Rectal smooth muscle tissue (tissue), 1 donor: ENCODE measurements at regions not wholly inside any gene's neighbourhood (a gene's known extent, or its start where the extent isn't known, plus 50 kb on each side); places are given as distances from the start of the nearest gene placed in this dataset.

Experiments used
- H3K27ac ChIP-seq: one replicate; pipeline ENCODE4 v1.7.0; 2013; ENCODE audit warnings: low read depth, low read length, inconsistent platforms
- H3K27me3 ChIP-seq: one replicate; pipeline ENCODE4 v1.7.0; 2013; ENCODE audit warnings: low read length; ENCODE audit not compliant: control insufficient read depth, insufficient read depth
- H3K36me3 ChIP-seq: one replicate; pipeline ENCODE4 v1.7.0; 2013; ENCODE audit warnings: low read length; ENCODE audit not compliant: control insufficient read depth, insufficient read depth
- H3K4me1 ChIP-seq: one replicate; pipeline ENCODE4 v1.7.0; 2013; ENCODE audit warnings: low read length; ENCODE audit not compliant: control insufficient read depth, insufficient read depth
- H3K4me3 ChIP-seq: one replicate; pipeline ENCODE4 v1.7.0; 2013; ENCODE audit warnings: low read length
- H3K9ac ChIP-seq: one replicate; pipeline ENCODE4 v1.7.0; 2013; ENCODE audit warnings: low read length

GRCh38 chr10:9869606-9870176 lies 1148.0 kb upstream of the CELF2 start:
- Histone ChIP-seq H3K27me3 (no peaks in the 10 kb centered on the region), H3K4me1 (no peaks in the 10 kb centered on the region), H3K27ac (no peak overlapping the region), H3K36me3 (no peaks in the 10 kb centered on the region), H3K4me3 (no peak overlapping the region), H3K9ac (no peak overlapping the region)

GRCh38 chr10:9875353-9875752 lies 1142.3 kb upstream of the CELF2 start:
- Histone ChIP-seq H3K27ac (no peak overlapping the region), H3K27me3 (no peaks in the 10 kb centered on the region), H3K4me1 (no peaks in the 10 kb centered on the region), H3K9ac (no peak overlapping the region), H3K4me3 (no peak overlapping the region), H3K36me3 (no peaks in the 10 kb centered on the region)

GRCh38 chr10:9877978-9878377 lies 1139.7 kb upstream of the CELF2 start:
- H3K27me3 ChIP-seq = no peaks in the 10 kb centered on the region
- H3K4me1 ChIP-seq = no peaks in the 10 kb centered on the region
- no peak overlapping the region for H3K4me3 ChIP-seq
- no peaks in the 10 kb centered on the region for H3K36me3 ChIP-seq
- no peak overlapping the region for H3K9ac ChIP-seq
- no peak overlapping the region for H3K27ac ChIP-seq

GRCh38 chr10:9878383-9878782 lies 1139.3 kb upstream of the CELF2 start:
- H3K27ac ChIP-seq = no peak overlapping the region
- no peak overlapping the region for H3K9ac ChIP-seq
- no peaks in the 10 kb centered on the region for H3K36me3 ChIP-seq
- H3K4me1 ChIP-seq = no peaks in the 10 kb centered on the region
- no peak overlapping the region for H3K4me3 ChIP-seq
- no peaks in the 10 kb centered on the region for H3K27me3 ChIP-seq

DNA sequence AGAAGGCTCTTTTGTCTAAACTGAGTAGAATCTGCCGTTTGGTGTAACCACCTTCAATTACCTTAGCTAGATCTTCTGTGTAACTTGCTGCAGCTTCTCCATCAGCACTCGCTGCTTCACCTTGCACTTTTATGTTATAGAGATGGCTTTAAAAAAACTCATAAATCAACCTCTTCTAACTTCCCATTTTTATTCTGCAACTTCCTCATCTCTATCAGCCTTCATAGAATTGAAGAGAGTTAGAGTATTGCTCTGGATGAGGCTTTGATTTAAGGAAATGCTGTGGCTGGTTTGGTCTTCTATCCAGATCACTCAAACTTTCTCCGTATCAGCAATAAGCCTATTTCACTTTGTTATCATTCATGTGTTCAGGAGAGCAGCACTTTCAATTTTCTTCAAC lies 1131.9 kb upstream of the CELF2 start:
- no peak overlapping the region for H3K27ac ChIP-seq

GRCh38 chr10:9886772-9887171 lies 1130.9 kb upstream of the CELF2 start:
- Histone ChIP-seq H3K9ac (no peak overlapping the region), H3K4me1 (no peaks in the 10 kb centered on the region)

More for the DNA sequence above, 1131.9 kb upstream of the CELF2 start:
- no peak overlapping the region for H3K4me3 ChIP-seq
- H3K4me1 ChIP-seq = no peaks in the 10 kb centered on the region
- H3K27me3 ChIP-seq = no peaks in the 10 kb centered on the region
- no peaks in the 10 kb centered on the region for H3K36me3 ChIP-seq
- H3K9ac ChIP-seq = no peak overlapping the region

DNA sequence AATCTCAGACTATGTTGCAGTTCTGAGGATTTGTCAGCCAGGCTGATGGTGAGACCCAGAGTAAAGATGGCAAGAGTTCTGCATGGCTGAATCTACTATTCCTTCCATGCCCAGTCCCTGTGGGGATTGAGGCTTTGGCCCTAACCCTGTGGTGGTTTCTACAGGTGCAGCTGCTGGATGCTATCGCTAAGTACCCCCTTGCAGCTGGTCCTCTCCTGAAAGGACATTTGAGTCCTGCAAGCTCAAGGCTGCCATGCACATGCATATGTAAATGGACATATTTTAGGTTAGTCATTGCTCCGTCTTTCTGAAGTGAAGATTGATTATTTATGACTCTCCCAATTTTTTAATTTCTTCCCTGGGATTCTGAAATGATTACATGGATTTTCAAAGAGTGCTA lies 1122.2 kb upstream of the CELF2 start:
- no peaks in the 10 kb centered on the region for H3K4me1 ChIP-seq
- H3K27me3 ChIP-seq = no peaks in the 10 kb centered on the region
- no peak overlapping the region for H3K4me3 ChIP-seq
- no peak overlapping the region for H3K27ac ChIP-seq
- H3K36me3 ChIP-seq = no peaks in the 10 kb centered on the region
- H3K9ac ChIP-seq = no peak overlapping the region

More at GRCh38 chr10:9886772-9887171, 1130.9 kb upstream of the CELF2 start:
- no peak overlapping the region for H3K27ac ChIP-seq
- no peak overlapping the region for H3K4me3 ChIP-seq
- no peaks in the 10 kb centered on the region for H3K27me3 ChIP-seq
- no peaks in the 10 kb centered on the region for H3K36me3 ChIP-seq

DNA sequence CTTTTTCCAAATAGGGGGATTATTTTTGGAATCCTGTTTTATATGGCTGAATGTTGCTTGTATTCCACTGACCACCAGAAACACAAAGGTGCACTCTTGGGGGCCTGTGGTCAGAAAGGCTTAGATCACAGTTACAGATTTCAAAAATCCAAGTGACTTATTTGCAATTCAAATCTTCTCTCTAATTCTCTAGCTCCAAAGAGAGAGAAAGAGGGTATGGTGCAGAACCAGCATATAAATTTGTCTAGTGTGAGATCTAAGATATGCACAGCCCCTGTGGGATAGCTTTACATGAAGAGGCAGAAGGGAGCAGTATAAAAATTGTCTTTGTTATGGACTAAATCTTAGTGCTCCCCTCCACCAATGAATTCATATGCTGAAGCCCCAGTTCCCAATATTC lies 1121.7 kb upstream of the CELF2 start:
- H3K27me3 ChIP-seq = no peaks in the 10 kb centered on the region

GRCh38 chr10:9898633-9899395 lies 1118.9 kb upstream of the CELF2 start:
- H3K9ac ChIP-seq = no peak overlapping the region
- no peak overlapping the region for H3K27ac ChIP-seq
- no peak overlapping the region for H3K4me3 ChIP-seq
- H3K4me1 ChIP-seq = no peaks in the 10 kb centered on the region
- no peaks in the 10 kb centered on the region for H3K36me3 ChIP-seq
- H3K27me3 ChIP-seq = no peaks in the 10 kb centered on the region

More for the DNA sequence above, 1121.7 kb upstream of the CELF2 start:
- Histone ChIP-seq H3K4me1 (no peaks in the 10 kb centered on the region), H3K27ac (no peak overlapping the region), H3K4me3 (no peak overlapping the region), H3K9ac (no peak overlapping the region), H3K36me3 (no peaks in the 10 kb centered on the region)

DNA sequence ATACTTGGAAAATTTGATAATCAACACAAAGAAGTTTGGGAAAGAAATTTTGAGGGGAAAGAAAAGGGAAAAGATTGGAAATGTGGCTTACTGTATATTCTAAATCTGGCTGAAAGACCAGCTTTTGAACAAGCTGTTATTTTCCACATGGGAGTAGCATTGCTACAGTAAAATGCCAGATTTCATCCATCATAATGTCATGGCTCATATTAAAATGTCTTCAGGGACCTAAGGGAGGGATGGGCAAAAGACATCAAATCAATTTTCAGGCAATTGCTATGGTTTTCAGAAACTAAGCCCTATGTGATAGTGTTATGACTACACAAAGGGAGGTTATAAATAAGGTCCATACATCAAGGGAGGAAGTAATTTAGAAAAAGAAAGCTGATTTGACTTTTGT lies 1116.9 kb upstream of the CELF2 start:
- H3K27me3 ChIP-seq = no peaks in the 10 kb centered on the region
- no peaks in the 10 kb centered on the region for H3K36me3 ChIP-seq
- no peak overlapping the region for H3K9ac ChIP-seq

GRCh38 chr10:9901971-9902370 lies 1115.7 kb upstream of the CELF2 start:
- no peak overlapping the region for H3K27ac ChIP-seq
- H3K36me3 ChIP-seq = no peaks in the 10 kb centered on the region

More for the DNA sequence above, 1116.9 kb upstream of the CELF2 start:
- Histone ChIP-seq H3K27ac (no peak overlapping the region), H3K4me3 (no peak overlapping the region), H3K4me1 (no peaks in the 10 kb centered on the region)

GRCh38 chr10:9910446-9910845 lies 1107.2 kb upstream of the CELF2 start:
- Histone ChIP-seq H3K4me3 (no peak overlapping the region), H3K9ac (no peak overlapping the region), H3K27me3 (no peaks in the 10 kb centered on the region), H3K4me1 (no peaks in the 10 kb centered on the region), H3K36me3 (no peaks in the 10 kb centered on the region), H3K27ac (no peak overlapping the region)

More at GRCh38 chr10:9901971-9902370, 1115.7 kb upstream of the CELF2 start:
- no peaks in the 10 kb centered on the region for H3K27me3 ChIP-seq
- H3K9ac ChIP-seq = no peak overlapping the region
- H3K4me1 ChIP-seq = no peaks in the 10 kb centered on the region
- H3K4me3 ChIP-seq = no peak overlapping the region

DNA sequence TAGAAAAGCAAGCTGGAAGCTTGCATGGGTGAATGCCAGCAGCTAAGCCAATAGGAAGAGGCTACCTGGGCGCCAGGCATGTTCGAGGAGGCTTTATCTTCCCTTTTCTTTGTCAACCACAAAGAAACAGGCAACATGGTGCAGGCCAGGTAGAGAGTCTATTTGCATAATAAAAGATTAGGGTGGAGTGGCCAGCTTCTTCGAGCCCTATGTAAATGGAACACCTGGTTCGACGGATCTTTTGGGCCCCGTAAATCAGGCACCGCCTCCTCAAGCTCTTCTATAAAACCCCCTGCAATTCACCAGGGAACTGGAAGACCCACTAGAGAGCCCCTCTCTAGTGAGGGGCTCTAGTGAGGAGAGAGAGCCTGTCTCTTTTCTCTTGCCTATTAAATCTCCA lies 1106.2 kb upstream of the CELF2 start:
- no peaks in the 10 kb centered on the region for H3K27me3 ChIP-seq
- H3K4me1 ChIP-seq = no peaks in the 10 kb centered on the region

More for the DNA sequence above, 1106.2 kb upstream of the CELF2 start:
- no peaks in the 10 kb centered on the region for H3K36me3 ChIP-seq
- no peak overlapping the region for H3K9ac ChIP-seq
- H3K4me3 ChIP-seq = no peak overlapping the region
- no peak overlapping the region for H3K27ac ChIP-seq
